GM18873 (cell line): ENCODE measurements at regions not wholly inside any gene's neighbourhood (a gene's known extent, or its start where the extent isn't known, plus 50 kb on each side); places are given as distances from the start of the nearest gene placed in this dataset.
"Not testable (repeated sequence)": the region's sequence is repeated elsewhere in the genome, so short reads cannot be mapped to it uniquely, and the experiment has no call there.

Source experiments
- ATAC-seq: cut with Tn5 transposase; IDR thresholded peaks from one replicate; pipeline ENCODE4 v1.9.1; 2021; ENCODE audit warnings: mild to moderate bottlenecking, moderate library complexity, moderate number of reproducible peaks; ENCODE audit not compliant: unreplicated experiment, low FRiP score

DNA sequence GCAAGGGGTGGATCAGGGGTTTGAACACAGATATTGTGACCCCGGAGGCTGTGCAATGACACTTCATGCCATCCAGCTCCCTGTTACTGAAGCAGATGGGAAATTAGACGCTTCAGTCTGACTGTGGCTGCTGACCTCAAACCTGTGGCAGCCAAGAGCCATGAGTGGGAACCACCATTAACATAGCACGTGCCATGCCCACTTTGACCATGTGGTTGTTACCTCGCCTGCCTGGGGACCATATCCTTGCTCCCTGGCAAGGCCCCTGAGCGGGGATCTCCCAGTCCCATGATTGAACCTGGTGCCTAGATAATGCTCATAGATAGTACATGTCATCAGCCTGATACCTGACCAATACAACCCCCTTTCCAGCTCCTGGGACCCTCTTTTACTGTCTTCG is 68.9 kb downstream of the CYP26B1 start:
- ATAC-seq = no peak

DNA sequence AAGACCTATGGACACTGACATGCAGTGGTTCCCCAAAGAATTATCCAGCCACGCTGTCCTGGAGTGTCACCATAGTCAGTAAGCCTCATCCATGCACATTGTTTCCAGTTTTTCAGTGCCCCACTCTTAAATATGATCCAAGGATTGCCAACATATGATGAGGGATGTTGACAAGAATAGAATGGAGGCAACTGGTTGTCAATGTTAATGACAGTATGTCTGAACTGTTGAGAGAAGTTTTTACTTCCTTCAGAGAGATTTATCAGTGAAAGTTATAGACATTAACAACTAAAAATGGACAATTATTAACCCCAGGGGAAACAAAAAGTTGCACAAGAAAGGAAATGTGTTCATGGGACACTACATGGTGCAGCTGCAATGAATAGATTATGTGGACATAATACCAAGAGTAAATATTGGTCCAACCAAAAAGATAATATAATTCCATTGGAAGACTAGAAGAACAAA is 69.9 kb downstream of the CYP26B1 start:
- no peak for ATAC-seq

DNA sequence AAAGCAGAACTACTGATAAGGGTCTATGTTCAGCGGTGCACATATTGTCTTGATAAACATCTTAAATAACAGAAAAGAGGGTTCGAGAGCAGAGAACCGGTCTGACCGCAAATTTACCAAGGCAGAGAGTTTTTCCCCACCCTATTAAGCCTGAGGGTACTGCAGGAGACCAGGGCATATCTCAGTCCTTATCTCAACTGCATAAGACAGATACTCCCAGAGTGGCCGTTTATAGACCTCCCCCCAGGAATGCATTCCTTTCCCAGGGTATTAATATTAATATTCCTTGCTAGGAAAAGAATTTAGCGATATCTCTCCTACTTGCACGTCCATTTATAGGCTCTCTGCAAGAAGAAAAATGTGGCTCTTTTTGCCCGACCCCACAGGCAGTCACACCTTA is 74.3 kb downstream of the CYP26B1 start:
- not testable (repeated sequence) for ATAC-seq

DNA sequence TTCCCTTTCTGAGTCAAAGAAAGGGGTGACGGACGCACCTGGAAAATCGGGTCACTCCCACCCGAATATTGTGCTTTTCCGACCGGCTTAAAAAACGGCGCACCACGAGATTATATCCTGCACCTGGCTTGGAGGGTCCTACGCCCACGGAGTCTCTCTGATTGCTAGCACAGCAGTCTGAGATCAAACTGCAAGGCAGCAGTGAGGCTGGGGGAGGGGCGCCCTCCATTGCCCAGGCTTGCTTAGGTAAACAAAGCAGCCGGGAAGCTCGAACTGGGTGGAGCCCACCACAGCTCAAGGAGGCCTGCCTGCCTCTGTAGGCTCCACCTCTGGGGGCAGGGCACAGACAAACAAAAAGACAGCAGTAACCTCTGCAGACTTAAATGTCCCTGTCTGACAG is 83.5 kb downstream of the CYP26B1 start:
- ATAC-seq = not testable (repeated sequence)

DNA sequence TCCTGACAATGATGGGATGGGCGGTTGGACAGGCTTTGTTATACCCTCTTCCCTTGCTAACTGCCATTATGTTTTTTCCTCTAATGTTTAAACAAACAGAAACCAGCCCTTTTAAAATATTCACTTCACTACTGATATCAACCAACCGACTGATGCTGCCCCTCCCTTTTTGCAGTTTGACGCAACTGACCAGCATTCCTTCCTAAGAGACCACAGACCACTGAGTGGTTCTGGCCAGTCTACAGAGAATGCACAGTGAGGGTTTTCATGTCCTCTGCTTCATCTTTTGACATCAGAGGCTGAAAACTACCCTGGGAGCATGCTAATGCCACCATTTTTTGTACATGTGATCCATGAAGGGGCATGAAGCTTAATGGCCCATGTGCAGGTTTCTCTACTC is 85.3 kb downstream of the CYP26B1 start:
- ATAC-seq = no peak

DNA sequence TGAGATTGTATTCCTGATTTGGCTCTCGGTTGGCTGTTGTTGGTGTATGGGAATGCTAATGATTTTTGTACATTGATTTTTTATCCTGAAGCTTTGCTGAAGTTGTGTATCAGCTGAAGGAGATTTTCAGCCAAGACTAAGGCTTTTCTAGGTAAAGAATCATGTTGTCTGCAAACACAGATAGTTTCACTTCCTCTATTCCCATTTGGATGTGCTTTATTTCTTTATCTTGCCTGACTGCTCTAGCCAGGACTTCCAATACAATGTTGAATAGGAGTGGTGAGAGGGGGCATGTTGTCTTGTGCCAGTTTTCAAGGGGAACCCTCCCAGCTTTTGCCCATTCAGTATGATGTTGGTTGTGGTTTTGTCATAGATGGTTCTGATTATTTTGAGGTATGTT is 90.4 kb downstream of the CYP26B1 start:
- ATAC-seq = no peak

DNA sequence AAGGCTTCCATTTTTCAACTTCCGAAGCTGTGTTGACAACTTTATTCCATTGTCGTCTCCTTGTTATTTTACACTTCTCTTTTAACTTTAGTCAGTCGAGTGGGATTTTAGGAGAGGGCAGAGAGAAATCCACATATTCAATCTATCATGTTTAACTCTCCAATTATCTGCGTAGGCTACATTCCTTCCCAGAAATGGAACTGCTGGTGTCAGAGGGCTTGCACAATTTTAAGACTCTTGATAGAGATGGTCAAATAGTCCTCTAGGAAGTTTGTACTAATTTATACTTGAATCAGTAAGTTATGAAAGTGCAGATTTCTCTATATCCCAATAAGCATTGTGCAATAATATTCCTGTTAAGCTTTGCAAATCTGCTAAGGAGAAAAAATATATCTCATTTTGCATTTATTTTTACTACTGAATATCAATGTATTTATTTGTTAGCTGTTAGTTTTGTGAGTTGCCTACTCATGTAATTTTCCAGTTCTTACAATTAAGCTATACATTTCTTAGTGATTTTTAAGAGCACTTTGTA is 95.6 kb downstream of the CYP26B1 start:
- no peak for ATAC-seq

DNA sequence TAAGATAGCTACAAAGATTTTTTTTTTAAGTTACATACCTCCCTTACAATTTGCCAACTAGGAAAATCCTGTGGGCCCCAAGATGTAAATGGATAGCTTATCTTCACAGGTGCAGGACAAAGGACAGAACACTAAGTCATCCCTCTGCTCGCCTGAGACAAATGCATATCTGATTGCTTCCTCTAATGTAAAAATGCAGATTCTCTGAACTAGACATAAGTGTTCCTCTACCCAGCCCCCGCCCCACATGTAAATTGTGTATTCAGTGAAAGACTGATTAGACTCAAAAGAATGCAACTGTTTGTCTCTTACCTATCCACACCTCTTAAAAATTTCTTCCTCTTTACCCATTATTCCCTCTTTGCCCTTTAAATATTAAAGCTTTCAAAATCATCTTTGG is 96.5 kb downstream of the CYP26B1 start:
- no peak for ATAC-seq

DNA sequence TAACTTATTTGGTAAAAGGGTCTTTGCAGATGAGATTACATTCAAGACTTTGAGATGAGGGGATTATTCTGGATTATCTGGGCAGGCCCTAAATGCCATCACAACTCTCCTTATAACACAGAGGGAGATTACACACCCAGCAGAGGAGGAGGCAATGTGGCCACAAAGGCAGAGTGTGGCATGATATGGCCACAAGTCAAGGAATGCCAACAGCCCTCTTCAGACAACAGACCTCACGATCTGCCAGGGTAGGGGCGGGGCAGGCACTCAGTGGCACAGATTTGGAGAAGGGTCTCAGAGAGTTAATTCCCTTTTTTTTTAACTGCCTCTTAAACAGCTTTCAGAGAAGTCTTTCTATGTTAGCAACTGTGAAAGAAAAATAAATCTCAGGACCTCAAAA is 96.9 kb downstream of the CYP26B1 start:
- no peak for ATAC-seq

DNA sequence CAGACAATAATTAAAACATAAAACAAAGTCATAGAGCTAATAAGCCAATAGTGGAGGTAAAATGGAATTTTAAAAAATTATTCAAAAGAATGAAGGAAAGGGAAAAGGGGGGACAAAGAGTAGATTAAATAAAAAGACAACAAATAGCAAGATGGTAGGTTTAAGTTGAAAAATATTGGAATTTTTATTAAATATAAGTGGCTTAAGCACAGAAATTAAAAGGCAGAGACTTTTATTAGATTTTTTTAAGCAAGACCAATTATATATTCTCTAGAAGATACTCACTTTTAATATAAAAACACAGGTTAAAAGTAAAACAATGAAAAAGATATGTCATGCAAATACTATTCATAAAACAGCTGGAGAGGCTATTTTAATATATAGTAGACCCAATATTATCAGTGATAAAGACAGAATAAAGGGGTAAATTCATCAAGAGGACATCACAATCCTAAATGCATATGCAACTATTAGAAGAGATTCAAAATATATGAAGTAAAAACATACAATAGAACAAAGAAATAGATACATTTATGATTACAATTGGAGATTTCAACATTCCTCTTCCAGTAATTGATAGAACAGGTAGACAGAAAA is 98.7 kb downstream of the CYP26B1 start:
- no peak for ATAC-seq

DNA sequence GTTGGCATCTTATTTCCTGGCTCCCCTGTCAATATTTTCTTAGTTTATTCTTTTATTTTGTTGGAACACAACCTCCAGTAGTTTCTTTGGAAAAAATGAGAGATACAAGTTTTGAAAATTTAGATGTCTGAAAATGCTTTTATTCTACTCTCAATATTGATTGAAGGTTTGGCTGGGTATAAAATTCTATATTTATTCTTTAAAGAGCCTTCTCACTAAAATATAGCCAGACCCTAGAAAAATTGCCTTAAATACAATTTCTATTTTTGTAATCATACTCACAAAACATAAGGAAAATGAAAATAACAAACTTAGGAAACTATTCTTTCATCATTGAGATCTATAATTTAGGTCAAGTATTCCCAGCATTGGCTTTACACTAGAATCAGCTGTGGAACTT is 103.7 kb downstream of the CYP26B1 start:
- no peak for ATAC-seq

DNA sequence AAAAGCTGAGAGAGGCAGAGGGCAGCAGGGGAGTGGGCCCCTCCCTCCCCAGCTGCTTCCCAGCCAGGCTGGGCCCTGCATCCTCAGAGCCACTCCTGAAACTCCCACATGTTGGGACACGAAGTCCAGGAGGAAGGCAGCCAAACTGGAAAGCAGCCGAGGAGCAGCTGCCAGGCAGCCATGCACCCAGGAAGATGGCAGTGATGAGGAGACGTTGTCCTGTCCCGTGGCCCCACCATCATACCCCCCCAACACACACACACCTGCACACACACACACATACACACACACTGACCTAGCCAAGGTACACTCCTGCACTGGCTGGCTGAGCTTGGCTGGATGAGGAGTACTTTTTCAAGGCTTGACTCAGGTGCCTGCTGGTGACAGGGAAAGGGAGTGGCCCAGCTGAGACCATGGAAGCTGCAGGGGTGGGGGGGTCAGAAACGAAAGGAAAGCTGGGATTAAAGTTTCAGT is 106.0 kb downstream of the CYP26B1 start:
- no peak for ATAC-seq

DNA sequence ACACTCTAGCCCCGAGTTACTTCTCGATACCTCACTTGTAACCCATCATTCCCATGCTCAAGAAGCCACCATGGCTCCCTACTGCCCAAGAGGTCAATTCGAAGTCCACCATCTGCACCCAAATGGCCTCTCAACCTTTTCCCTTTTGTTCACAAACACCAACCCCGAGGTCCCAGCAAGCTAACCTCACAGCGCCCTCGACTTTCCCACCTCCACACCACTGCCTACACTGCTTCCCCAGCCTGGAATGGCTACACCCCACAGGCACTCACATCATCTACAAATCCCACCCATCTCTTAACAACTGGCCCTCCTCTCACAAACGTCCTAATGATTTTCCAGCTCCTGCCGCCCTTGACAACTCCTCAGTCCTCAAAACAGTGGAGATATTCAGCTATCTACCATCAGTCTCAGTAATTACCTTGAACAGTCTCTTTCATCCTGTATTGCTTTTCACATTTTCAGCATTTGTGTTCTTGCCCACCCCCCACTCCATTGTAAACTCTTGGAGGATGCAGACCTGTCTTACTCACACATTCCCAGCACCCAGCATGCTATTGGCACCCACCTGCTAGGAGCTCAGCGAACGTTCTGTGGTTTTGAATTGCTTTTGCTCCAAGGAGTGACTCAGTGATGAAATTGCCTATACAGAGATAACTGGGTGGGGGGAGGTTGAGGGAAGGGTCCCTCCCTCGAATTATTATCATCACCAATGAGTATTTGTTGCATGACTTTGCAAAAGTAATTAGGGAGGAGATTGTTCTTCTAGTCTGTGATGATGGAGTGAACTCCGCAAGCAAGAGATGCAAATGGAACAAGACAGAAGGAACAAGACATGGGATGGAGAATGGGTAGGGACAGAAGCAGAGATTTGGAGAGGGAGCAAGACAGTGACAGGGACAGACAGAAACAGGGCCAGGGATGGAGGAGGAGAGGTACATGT is 106.8 kb downstream of the CYP26B1 start:
- ATAC-seq = no peak

DNA sequence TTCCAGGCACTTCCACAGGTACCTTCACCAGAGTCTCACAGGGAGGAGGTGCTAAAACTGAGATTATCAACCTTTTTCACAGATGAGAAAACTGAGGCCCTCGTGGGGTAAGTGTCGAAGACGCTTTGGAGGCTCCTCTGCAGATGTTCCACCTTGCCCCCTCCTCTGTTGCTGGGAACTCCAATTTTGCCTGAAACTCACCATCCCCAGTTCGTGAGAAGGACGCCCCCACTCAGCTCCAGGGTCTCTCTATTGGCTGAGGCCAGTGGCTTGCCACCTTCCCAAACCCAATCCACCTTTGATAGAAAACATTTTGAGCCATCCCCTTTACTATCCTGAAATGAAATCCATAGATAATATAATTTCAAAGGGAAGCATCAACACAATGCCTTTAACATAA is 109.1 kb downstream of the CYP26B1 start:
- ATAC-seq = no peak

DNA sequence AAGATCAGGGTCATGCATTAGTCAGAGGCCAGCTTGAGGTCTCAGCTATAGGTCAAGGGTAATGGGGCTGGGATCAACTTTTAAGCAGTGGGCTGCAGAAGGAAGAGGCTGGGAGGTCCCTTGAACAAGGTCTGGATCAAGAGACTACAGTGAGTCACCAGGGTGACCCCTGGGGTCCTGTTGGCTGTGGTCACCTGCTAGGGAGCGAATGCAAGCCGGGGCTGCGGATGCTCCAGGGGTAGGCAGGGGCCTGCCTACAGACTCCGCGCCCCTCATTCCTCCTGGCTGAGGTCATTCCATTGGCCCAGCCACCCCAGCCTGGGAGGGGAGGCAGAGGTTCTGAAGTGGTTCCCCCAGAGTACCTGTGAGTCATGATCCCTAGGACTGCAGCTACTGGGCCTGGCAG is 110.4 kb downstream of the CYP26B1 start:
- no peak for ATAC-seq

DNA sequence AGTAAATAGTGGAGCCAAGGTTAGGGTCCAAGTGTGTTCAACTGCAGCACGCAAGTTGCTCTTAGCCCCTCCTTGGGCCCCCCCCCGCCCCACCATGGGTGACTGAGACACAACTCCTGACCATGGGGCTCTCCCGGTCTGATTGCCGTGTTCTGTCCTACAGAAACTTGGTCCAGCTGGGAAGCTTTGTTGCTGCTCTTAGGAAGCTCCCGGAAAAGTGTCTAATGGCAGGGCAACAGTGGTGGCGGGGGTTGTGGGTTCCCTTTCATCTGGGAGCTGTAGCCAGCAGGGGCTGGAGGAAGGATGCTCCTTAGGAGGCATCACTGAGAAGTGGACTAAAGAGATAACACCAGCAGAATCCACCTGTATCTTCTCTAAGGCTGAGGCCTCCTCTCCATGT is 111.1 kb downstream of the CYP26B1 start:
- no peak for ATAC-seq

DNA sequence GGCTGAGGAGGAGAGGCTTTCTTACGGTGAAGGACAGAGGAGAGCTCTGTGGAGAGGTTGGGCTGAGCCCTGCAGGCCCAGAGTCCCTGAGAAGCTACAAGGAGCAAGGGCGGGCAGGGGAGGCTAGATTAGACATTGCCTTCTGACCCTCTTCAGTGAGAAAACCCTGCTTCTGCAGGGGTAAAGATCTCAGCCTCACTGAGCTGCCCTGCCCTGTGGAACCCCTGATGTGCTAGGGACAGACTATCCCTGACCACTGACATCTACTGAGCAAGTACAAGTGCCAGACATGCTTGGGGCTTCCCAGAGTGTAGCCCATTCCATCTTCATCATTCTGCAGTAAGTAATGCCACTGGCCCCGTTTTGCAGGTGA is 111.5 kb downstream of the CYP26B1 start:
- ATAC-seq = no peak

DNA sequence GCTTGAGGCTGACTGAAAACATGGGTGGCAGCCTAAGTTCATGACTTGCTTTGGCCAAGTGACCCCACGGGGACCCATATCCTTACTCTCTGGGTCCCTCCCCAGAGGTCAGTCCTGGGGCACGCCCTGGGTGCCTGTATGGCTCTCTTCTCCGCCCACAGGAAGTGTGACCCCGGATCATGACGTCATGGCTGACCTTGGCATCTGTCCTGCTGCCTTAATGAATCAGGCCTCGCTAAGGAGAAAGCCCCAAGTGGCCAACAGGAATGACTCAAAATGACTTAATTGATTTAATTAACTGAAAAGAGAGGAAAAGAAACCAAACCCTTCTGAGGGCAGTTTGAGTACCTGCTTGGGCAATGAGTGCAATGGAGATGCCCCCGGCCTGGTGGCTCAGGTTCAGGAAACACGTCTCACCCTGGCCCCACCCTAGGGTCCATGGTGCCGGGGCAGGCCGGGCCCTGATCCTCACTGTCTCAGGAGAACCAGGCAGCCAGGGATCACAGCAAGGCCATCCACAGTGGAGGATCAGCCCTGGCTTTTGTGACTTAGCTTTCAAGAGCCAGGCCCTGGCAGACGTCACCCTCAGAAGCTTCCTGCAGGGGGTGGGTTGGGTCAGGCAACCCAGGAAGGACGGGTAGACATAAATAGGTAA is 112.0 kb downstream of the CYP26B1 start:
- no peak for ATAC-seq

DNA sequence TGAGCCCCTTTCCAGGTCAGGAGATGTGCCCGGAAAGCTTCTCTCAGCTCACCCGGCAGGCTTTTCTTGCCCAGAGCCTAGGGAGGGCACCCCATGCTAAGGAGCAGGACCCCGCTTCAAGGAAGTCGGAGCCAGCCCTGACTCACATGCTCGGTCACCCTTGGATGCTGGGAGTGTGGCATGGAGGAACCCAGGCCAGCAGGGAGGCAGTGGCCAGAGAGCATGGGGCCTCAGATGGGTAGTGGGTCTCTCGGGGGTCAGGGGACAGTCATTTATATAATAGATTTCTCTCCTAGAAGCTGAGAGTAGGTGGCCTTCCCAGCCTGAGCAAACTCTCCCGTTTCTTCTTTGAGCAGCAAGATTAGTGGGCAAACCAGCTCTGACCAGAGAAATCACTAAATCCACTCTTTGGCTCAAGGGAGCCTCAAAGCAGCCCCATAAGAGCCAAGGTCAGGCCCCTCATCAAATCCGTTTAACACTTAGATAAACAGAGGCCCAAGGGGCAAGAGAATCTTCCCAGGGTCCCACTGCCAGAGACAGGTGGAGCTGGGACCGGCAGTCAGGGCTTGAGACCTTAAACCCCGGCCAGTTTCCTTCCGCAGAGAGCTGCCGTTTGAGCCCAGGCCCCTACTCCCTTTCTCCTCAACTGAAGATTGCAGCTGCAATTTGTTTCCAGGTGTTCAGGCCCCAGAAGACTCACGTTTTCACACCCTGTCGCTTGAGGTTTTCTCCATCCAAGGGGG is 113.1 kb downstream of the CYP26B1 start:
- ATAC-seq = no peak

DNA sequence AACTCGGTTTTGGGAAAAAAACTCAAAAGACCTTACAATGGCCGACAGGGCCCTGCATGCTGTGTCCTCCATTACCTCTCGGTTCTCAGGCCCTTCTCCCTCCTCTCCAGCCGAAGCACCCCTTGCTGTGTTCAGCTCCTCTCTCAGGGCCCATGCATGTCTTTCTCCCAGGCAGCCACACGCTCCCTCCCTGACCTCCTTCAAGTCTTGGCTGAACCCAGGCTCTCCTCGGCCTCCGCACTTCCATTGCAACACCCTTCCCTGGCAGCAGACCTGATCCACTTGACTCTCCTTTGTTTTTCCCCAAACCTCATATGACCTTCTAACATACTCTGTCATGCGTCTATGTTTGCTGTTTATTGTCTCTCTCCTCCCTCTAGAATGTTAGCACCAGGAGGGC is 114.0 kb downstream of the CYP26B1 start:
- no peak for ATAC-seq
